ENCODE measurements at regions not wholly inside any gene's neighbourhood (a gene's known extent, or its start where the extent isn't known, plus 50 kb on each side); places are given as distances from the start of the nearest gene placed in this dataset.
A peak's percentile ranks its signal among the peaks of the same experiment; 100 is the strongest.

DNA sequence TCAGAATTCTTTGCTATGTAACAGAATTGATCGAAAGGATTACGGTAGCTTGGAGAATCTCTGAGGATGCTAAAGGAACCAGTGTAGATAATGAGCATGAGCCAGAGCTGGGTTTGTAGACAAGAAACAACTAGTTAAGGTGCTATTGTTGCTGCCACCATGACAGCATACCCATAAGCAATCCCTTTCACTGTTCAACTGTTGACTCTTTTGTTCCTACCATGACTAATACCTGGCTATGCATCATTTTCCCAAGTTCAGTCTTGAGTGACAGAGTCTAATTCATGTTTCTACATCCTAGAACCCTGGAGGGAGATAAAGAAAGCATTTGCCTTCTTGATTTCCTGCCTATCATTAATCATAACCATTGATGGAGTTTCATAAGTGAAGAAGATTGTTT lies 600.3 kb downstream of the OTOL1 start:
- TF ChIP-seq, protein P1, sequence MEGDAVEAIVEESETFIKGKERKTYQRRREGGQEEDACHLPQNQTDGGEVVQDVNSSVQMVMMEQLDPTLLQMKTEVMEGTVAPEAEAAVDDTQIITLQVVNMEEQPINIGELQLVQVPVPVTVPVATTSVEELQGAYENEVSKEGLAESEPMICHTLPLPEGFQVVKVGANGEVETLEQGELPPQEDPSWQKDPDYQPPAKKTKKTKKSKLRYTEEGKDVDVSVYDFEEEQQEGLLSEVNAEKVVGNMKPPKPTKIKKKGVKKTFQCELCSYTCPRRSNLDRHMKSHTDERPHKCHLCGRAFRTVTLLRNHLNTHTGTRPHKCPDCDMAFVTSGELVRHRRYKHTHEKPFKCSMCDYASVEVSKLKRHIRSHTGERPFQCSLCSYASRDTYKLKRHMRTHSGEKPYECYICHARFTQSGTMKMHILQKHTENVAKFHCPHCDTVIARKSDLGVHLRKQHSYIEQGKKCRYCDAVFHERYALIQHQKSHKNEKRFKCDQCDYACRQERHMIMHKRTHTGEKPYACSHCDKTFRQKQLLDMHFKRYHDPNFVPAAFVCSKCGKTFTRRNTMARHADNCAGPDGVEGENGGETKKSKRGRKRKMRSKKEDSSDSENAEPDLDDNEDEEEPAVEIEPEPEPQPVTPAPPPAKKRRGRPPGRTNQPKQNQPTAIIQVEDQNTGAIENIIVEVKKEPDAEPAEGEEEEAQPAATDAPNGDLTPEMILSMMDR (conservative IDR thresholded peaks at IDR 0.05; ENCODE audit: low read depth), result no peak
- H3K27ac ChIP-seq, result no peak overlapping the region
- CTCF ChIA-PET, result no interaction called here
- peak; percentile 12 for DNase-seq (ENCODE audit: low spot score)
- POLR2A ChIA-PET (ENCODE audit: low non-redundant PET), result no interaction called here

DNA sequence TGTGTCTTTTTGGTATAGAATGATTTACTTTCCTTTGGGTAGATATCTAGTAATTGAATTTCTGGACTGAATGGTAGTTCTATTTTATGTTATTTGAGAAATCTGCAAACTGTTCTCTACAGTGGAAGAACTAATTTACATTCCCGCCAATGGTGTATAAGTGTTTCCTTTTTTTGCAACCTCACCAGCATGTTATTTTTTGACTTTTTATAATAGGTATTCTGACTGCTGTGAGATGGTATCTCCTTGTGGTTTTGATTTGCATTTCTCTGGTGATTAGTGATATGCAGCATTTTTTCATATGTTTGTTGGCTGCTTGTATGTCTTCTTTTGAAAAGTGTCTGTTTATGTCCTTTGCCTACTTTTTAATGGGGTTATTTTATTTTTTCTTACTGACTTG lies 607.2 kb downstream of the OTOL1 start:
- CTCF ChIA-PET, result no interaction called here
- POLR2A ChIA-PET (ENCODE audit: low non-redundant PET), result no interaction called here
- TF ChIP-seq, protein P1 (conservative IDR thresholded peaks at IDR 0.05; ENCODE audit: low read depth), result no peak
- no peak for DNase-seq (ENCODE audit: low spot score)
- no peak overlapping the region for H3K27ac ChIP-seq

DNA sequence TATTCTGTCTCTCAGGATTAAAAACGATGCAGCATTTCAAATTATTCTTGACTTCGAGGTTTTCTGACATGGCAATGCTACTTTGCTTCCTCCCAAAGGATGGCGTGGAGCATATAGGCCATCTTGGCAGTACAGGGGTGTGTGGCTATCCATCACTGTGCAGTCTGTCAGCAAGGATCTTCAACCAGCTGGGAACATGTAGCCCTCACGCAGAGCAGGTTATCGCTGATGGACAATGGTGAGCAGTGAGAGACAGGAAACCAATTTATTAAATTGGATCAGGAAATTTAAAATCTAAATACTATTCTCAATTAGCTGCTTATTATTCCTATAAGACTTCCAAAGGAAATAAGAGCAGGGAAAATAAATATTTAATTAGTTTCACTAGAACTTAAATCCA lies 615.3 kb downstream of the OTOL1 start:
- CTCF ChIA-PET, result no interaction called here
- POLR2A ChIA-PET (ENCODE audit: low non-redundant PET), result no interaction called here
- no peak for DNase-seq (ENCODE audit: low spot score)
- TF ChIP-seq, protein P1 (conservative IDR thresholded peaks at IDR 0.05; ENCODE audit: low read depth), result no peak
- no peak overlapping the region for H3K27ac ChIP-seq

DNA sequence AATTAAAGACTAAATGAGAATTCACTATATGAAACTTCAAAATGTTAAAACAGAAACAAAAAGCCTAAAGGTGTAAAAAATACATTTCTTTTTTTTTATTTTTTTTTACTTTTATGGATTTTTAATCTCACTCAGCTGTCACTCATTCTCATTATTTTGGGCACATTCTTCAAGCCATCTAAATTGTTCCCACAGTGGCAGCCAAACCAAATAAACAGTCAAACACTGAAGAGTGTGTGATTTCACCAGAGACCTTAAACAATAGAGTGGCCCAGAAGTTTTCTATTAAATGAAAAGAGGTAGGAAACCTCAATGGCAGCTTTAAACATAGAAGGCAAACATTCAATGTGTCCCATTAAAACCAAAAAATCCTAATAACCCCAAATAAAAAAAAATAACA lies 616.1 kb downstream of the OTOL1 start:
- no peak for DNase-seq (ENCODE audit: low spot score)
- ChIA-PET CTCF (no interaction called here), POLR2A (ENCODE audit: low non-redundant PET) (no interaction called here)
- no peak overlapping the region for H3K27ac ChIP-seq
- TF ChIP-seq, protein P1 (conservative IDR thresholded peaks at IDR 0.05; ENCODE audit: low read depth), result no peak

DNA sequence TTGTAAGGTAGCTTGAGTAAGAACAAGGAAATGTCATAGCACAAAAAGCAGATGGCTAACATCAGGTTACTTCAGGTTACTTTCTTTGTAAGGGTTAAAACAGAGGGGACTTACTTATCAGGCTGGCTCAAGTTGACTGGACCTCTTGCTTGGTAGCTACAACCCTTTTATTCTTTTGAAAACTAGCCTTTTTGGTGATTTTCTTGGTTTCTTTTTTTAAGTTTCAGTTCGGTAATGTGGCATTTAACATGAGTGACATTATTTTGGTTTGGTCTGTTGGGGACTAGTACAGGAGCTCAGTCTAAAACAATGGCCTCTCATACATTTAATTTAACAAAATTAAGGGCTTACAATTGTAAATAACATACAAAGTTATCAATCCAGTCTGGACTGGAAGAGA lies 621.4 kb downstream of the OTOL1 start:
- POLR2A ChIA-PET (ENCODE audit: low non-redundant PET), result no interaction called here
- no peak overlapping the region for H3K27ac ChIP-seq
- no peak for DNase-seq (ENCODE audit: low spot score)
- CTCF ChIA-PET, result no interaction called here
- TF ChIP-seq, protein P1 (conservative IDR thresholded peaks at IDR 0.05; ENCODE audit: low read depth), result no peak

DNA sequence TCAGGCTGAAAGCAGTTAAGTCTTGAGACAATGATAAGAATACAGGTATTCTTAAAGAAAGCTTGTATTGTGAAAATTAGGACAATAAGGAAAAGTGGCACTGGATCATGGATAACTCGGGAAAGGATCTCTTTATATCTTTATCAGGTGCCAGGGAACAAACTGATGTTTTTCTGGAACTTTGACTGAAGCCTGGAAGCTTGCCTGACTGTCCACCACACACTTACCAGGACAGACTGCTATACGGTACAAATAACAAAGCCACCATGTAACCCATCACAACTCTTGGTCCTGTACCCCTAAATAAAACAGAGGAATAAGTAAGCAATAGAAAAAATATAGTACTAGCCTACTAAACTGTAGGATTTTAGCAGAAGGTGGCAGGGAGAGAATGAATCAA lies 623.0 kb downstream of the OTOL1 start:
- CTCF ChIA-PET, result no interaction called here
- DNase-seq (ENCODE audit: low spot score), result no peak

More for the DNA sequence above, 623.0 kb downstream of the OTOL1 start:
- TF ChIP-seq, protein P1 (conservative IDR thresholded peaks at IDR 0.05; ENCODE audit: low read depth), result no peak
- POLR2A ChIA-PET (ENCODE audit: low non-redundant PET), result no interaction called here
- no peak overlapping the region for H3K27ac ChIP-seq

Data from RWPE1 (cell line).